WTC11 (cell line): ENCODE measurements at regions not wholly inside any gene's neighbourhood (a gene's known extent, or its start where the extent isn't known, plus 50 kb on each side); places are given as distances from the start of the nearest gene placed in this dataset.

Experiments
- ATAC-seq: fragments of 200-7000 bp; cut with Tn5 transposase; 2 replicates; pipeline ENCODE4 v1.10.0; 2021; ENCODE audit warnings: mild to moderate bottlenecking, moderate library complexity
- CTCF ChIA-PET: fragments of 300-600 bp; sonication (Branson Sonifier 250); formaldehyde crosslinking; loops from one replicate; lab custom pipeline; 2021; ENCODE audit warnings: antibody characterized with exemption; lab: Charles Lee
- POLR2A ChIA-PET: fragments of 350-600 bp; sonication (Branson Sonifier 250); formaldehyde crosslinking; loops from one replicate; lab custom pipeline; 2021; ENCODE audit warnings: antibody characterized with exemption; lab: Charles Lee
- DNase-seq: peaks from one replicate; pipeline ENCODE4 v3.0.0; 2021; ENCODE audit warnings: low spot score
- H3K27ac Mint-ChIP-seq: 2 replicates; pipeline ENCODE4 v1.8.0; 2021; ENCODE audit warnings: mixed read lengths
- H3K27me3 Mint-ChIP-seq: 2 replicates; pipeline ENCODE4 v1.8.0; 2021; ENCODE audit warnings: low read depth, mild to moderate bottlenecking, moderate library complexity, mixed read lengths
- H3K36me3 Mint-ChIP-seq: 2 replicates; pipeline ENCODE4 v1.8.0; 2021; ENCODE audit warnings: mixed read lengths
- H3K4me1 Mint-ChIP-seq: 2 replicates; pipeline ENCODE4 v1.8.0; 2022; ENCODE audit warnings: mixed read lengths
- H3K4me3 Mint-ChIP-seq: 2 replicates; pipeline ENCODE4 v1.8.0; 2021; ENCODE audit warnings: mild to moderate bottlenecking, moderate library complexity, mixed read lengths
- H3K9me3 Mint-ChIP-seq: 2 replicates; pipeline ENCODE4 v1.8.0; 2021; ENCODE audit warnings: mixed read lengths
- ATF2 ChIP-seq: sonication (generic); formaldehyde crosslinking; IDR thresholded peaks from 2 replicates; pipeline ENCODE4 v1.8.1; 2022; ENCODE audit warnings: low read depth, missing genetic modification reagents, borderline replicate concordance
- ATF3 ChIP-seq: sonication (generic); formaldehyde crosslinking; conservative IDR thresholded peaks from 2 replicates; pipeline ENCODE4 v1.8.1; 2022; ENCODE audit warnings: mild to moderate bottlenecking, missing genetic modification reagents
- IRF1 ChIP-seq: sonication (generic); formaldehyde crosslinking; IDR thresholded peaks from 2 replicates; pipeline ENCODE4 v1.8.0; 2023; ENCODE audit warnings: missing genetic modification reagents
- MAX ChIP-seq: sonication (generic); formaldehyde crosslinking; IDR thresholded peaks from 2 replicates; pipeline ENCODE4 v1.8.0; 2022; ENCODE audit warnings: mild to moderate bottlenecking, missing genetic modification reagents
- NFATC4 ChIP-seq: fragments of 250-450 bp; sonication (Bioruptor Pico); IDR thresholded peaks from 2 replicates; pipeline ENCODE4 v1.9.0; 2021; ENCODE audit warnings: mild to moderate bottlenecking
- TCF7 ChIP-seq: sonication (generic); formaldehyde crosslinking; IDR thresholded peaks from 2 replicates; pipeline ENCODE4 v1.8.0; 2022; ENCODE audit warnings: mild to moderate bottlenecking, low read depth, missing genetic modification reagents, moderate library complexity
- ZBTB21 ChIP-seq: sonication (generic); formaldehyde crosslinking; IDR thresholded peaks from 2 replicates; pipeline ENCODE4 v1.8.1; 2023; ENCODE audit warnings: mild to moderate bottlenecking, missing genetic modification reagents, borderline replicate concordance
- ZMAT4 ChIP-seq: fragments of 250-450 bp; sonication (Bioruptor Pico); IDR thresholded peaks from 2 replicates; pipeline ENCODE4 v1.9.0; 2021; ENCODE audit warnings: mild to moderate bottlenecking
- ZNF396 ChIP-seq: fragments of 250-450 bp; sonication (Bioruptor Pico); IDR thresholded peaks from 2 replicates; pipeline ENCODE4 v1.8.0; 2021; ENCODE audit warnings: mild to moderate bottlenecking, moderate library complexity, borderline replicate concordance
- TF ChIP-seq, protein P1 (sequence below): sonication (generic); formaldehyde crosslinking; IDR thresholded peaks from 2 replicates; pipeline ENCODE4 v1.8.0; 2023; ENCODE audit warnings: mild to moderate bottlenecking, missing genetic modification reagents
- TF ChIP-seq, protein P2 (sequence below): sonication (generic); formaldehyde crosslinking; conservative IDR thresholded peaks from 2 replicates; pipeline ENCODE4 v1.8.1; 2023; ENCODE audit warnings: mild to moderate bottlenecking, low read depth, missing genetic modification reagents, moderate library complexity
- TF ChIP-seq, protein P3 (sequence below): sonication (generic); formaldehyde crosslinking; IDR thresholded peaks from 2 replicates; pipeline ENCODE4 v1.8.1; 2022; ENCODE audit warnings: missing genetic modification reagents, borderline replicate concordance
- TF ChIP-seq, protein P4 (sequence below): sonication (generic); formaldehyde crosslinking; IDR thresholded peaks from 2 replicates; pipeline ENCODE4 v1.8.1; 2023; ENCODE audit warnings: mild to moderate bottlenecking, missing genetic modification reagents
- TF ChIP-seq, protein P5 (sequence below): fragments of 250-450 bp; sonication (Bioruptor Pico); IDR thresholded peaks from 2 replicates; pipeline ENCODE4 v1.9.0; 2021; ENCODE audit warnings: moderate library complexity, mild to moderate bottlenecking, inconsistent platforms, borderline replicate concordance
- TF ChIP-seq, protein P6 (sequence below): fragments of 250-450 bp; sonication (Bioruptor Pico); IDR thresholded peaks from 2 replicates; pipeline ENCODE4 v1.8.0; 2021; ENCODE audit warnings: mild to moderate bottlenecking

DNA sequence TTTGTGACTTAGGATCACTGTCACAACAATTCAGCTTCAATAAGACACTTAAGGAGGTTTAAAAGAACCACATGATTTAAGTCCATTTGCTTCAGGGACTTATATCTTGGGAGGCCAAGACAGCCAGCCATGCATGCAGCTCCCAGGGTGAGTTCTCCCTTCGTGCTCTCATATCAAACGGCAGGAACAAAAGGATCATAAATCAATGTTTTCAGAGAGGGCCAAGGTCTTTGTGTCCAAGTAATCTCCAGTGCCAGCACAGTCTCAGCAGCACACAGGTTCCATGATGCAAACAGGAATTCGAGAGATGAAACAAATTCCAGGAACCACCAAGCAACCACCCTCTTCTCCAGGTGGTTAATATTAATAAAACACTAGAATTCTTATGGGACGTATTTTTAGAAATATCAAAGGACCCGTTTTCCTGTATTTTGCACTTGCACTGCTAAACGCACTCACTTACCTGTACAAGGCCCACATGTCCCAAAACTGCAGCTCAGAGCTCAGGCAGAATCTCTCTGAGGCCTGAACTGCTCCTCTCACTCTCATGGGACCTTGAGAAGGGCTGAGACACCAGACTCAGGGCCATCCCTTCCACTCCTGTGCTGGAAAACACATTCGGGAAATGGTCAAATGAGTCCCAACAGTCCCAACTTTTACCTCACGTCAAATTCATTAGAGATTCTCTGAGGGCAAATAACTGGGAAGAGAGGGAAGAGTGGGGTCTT, 100.0 kb upstream of the RAB4A start:
- TF ChIP-seq, protein P1, sequence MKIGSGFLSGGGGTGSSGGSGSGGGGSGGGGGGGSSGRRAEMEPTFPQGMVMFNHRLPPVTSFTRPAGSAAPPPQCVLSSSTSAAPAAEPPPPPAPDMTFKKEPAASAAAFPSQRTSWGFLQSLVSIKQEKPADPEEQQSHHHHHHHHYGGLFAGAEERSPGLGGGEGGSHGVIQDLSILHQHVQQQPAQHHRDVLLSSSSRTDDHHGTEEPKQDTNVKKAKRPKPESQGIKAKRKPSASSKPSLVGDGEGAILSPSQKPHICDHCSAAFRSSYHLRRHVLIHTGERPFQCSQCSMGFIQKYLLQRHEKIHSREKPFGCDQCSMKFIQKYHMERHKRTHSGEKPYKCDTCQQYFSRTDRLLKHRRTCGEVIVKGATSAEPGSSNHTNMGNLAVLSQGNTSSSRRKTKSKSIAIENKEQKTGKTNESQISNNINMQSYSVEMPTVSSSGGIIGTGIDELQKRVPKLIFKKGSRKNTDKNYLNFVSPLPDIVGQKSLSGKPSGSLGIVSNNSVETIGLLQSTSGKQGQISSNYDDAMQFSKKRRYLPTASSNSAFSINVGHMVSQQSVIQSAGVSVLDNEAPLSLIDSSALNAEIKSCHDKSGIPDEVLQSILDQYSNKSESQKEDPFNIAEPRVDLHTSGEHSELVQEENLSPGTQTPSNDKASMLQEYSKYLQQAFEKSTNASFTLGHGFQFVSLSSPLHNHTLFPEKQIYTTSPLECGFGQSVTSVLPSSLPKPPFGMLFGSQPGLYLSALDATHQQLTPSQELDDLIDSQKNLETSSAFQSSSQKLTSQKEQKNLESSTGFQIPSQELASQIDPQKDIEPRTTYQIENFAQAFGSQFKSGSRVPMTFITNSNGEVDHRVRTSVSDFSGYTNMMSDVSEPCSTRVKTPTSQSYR (CRISPR knock-in tag), result no peak
- TF ChIP-seq, protein P2, sequence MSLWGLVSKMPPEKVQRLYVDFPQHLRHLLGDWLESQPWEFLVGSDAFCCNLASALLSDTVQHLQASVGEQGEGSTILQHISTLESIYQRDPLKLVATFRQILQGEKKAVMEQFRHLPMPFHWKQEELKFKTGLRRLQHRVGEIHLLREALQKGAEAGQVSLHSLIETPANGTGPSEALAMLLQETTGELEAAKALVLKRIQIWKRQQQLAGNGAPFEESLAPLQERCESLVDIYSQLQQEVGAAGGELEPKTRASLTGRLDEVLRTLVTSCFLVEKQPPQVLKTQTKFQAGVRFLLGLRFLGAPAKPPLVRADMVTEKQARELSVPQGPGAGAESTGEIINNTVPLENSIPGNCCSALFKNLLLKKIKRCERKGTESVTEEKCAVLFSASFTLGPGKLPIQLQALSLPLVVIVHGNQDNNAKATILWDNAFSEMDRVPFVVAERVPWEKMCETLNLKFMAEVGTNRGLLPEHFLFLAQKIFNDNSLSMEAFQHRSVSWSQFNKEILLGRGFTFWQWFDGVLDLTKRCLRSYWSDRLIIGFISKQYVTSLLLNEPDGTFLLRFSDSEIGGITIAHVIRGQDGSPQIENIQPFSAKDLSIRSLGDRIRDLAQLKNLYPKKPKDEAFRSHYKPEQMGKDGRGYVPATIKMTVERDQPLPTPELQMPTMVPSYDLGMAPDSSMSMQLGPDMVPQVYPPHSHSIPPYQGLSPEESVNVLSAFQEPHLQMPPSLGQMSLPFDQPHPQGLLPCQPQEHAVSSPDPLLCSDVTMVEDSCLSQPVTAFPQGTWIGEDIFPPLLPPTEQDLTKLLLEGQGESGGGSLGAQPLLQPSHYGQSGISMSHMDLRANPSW (CRISPR knock-in tag), result no peak
- TF ChIP-seq IRF1 (CRISPR knock-in tag) (no peak), ZNF396 (no peak), NFATC4 (CRISPR knock-in tag) (no peak), TCF7 (no peak), ZMAT4 (CRISPR knock-in tag) (no peak), MAX (no peak)
- TF ChIP-seq, protein P3, sequence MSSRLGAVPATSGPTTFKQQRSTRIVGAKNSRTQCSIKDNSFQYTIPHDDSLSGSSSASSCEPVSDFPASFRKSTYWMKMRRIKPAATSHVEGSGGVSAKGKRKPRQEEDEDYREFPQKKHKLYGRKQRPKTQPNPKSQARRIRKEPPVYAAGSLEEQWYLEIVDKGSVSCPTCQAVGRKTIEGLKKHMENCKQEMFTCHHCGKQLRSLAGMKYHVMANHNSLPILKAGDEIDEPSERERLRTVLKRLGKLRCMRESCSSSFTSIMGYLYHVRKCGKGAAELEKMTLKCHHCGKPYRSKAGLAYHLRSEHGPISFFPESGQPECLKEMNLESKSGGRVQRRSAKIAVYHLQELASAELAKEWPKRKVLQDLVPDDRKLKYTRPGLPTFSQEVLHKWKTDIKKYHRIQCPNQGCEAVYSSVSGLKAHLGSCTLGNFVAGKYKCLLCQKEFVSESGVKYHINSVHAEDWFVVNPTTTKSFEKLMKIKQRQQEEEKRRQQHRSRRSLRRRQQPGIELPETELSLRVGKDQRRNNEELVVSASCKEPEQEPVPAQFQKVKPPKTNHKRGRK, result no peak
- TF ChIP-seq, protein P4, sequence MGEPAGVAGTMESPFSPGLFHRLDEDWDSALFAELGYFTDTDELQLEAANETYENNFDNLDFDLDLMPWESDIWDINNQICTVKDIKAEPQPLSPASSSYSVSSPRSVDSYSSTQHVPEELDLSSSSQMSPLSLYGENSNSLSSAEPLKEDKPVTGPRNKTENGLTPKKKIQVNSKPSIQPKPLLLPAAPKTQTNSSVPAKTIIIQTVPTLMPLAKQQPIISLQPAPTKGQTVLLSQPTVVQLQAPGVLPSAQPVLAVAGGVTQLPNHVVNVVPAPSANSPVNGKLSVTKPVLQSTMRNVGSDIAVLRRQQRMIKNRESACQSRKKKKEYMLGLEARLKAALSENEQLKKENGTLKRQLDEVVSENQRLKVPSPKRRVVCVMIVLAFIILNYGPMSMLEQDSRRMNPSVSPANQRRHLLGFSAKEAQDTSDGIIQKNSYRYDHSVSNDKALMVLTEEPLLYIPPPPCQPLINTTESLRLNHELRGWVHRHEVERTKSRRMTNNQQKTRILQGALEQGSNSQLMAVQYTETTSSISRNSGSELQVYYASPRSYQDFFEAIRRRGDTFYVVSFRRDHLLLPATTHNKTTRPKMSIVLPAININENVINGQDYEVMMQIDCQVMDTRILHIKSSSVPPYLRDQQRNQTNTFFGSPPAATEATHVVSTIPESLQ (CRISPR knock-in tag), result no peak
- ATAC-seq, result no peak
- no peak for DNase-seq
- Mint-ChIP-seq H3K27ac (no peak overlapping the region; the same call in 1 of the 2 replicates), H3K27me3 (peaks cover 3% of the 10 kb centered on the region), H3K9me3 (peaks cover 4% of the 10 kb centered on the region), H3K4me3 (no peak overlapping the region), H3K36me3 (peaks cover 6% of the 10 kb centered on the region; the same call in 1 of the 2 replicates), H3K4me1 (peaks cover 22% of the 10 kb centered on the region)
- ChIA-PET POLR2A (interaction anchor here (0.5 kb wide), 1 partner anchor 435 kb away, joined by 8 read pairs; no protein-coding TSS in a partner anchor), CTCF (interaction anchor here (1.2 kb wide), 1 partner anchor 56 kb away, joined by 5 read pairs; no protein-coding TSS in a partner anchor)

GRCh38 chr1:229171934-229172333, 99.0 kb upstream of the RAB4A start:
- CTCF ChIA-PET, result interaction anchor here (1.2 kb wide), 1 partner anchor 55 kb away, joined by 5 read pairs; no protein-coding TSS in a partner anchor

More at GRCh38 chr1:229171934-229172333, 99.0 kb upstream of the RAB4A start:
- TF ChIP-seq, protein P5, sequence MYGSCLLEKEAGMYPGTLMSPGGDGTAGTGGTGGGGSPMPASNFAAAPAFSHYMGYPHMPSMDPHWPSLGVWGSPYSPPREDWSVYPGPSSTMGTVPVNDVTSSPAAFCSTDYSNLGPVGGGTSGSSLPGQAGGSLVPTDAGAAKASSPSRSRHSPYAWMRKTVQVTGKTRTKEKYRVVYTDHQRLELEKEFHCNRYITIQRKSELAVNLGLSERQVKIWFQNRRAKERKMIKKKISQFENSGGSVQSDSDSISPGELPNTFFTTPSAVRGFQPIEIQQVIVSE (CRISPR knock-in tag), result no peak
- no peak for TF ChIP-seq ZBTB21 (CRISPR knock-in tag)
- TF ChIP-seq ATF2 (CRISPR knock-in tag), result no peak
- no peak for TF ChIP-seq ATF3 (CRISPR knock-in tag)
- TF ChIP-seq, protein P6, sequence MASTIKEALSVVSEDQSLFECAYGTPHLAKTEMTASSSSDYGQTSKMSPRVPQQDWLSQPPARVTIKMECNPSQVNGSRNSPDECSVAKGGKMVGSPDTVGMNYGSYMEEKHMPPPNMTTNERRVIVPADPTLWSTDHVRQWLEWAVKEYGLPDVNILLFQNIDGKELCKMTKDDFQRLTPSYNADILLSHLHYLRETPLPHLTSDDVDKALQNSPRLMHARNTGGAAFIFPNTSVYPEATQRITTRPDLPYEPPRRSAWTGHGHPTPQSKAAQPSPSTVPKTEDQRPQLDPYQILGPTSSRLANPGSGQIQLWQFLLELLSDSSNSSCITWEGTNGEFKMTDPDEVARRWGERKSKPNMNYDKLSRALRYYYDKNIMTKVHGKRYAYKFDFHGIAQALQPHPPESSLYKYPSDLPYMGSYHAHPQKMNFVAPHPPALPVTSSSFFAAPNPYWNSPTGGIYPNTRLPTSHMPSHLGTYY (CRISPR knock-in tag), result no peak
- ATAC-seq (peak; percentile 26; the same call in 1 of the 2 replicates), DNase-seq (no peak)
- POLR2A ChIA-PET, result no interaction called here
- Mint-ChIP-seq H3K27me3 (peaks cover 3% of the 10 kb centered on the region), H3K27ac (no peak overlapping the region), H3K9me3 (peaks cover 4% of the 10 kb centered on the region), H3K4me3 (no peak overlapping the region), H3K36me3 (peaks cover 6% of the 10 kb centered on the region; the same call in 1 of the 2 replicates), H3K4me1 (peaks cover 22% of the 10 kb centered on the region)
